HG02642 (cell line): ENCODE measurements at regions not wholly inside any gene's neighbourhood (a gene's known extent, or its start where the extent isn't known, plus 50 kb on each side); places are given as distances from the start of the nearest gene placed in this dataset.

Experiments used
- ATAC-seq: cut with Tn5 transposase; IDR thresholded peaks from one replicate; pipeline ENCODE4 v1.9.1; 2021; ENCODE audit warnings: mild to moderate bottlenecking; ENCODE audit not compliant: unreplicated experiment, poor library complexity

- ATAC-seq: no peak
Measured at GRCh38 chr13:73972545-73972944, 161.7 kb downstream of the KLF12 start.

GRCh38 chr13:73971481-73971880 lies 162.7 kb downstream of the KLF12 start:
- no peak for ATAC-seq

GRCh38 chr13:73970421-73971055 lies 163.7 kb downstream of the KLF12 start:
- ATAC-seq: no peak

- ATAC-seq: peak; percentile 99
Measured at GRCh38 chr13:73967397-73968165, 166.6 kb downstream of the KLF12 start.

GRCh38 chr13:73966331-73966730 lies 167.9 kb downstream of the KLF12 start:
- no peak for ATAC-seq

- ATAC-seq: no peak
Measured at GRCh38 chr13:73962284-73962683, 171.9 kb downstream of the KLF12 start.

- peak; percentile 62 for ATAC-seq
Measured at GRCh38 chr13:73961181-73961580, 173.0 kb downstream of the KLF12 start.

GRCh38 chr13:73960474-73960873 lies 173.7 kb downstream of the KLF12 start:
- ATAC-seq: peak; percentile 52

- no peak for ATAC-seq
Measured at GRCh38 chr13:73958657-73959397, 175.4 kb downstream of the KLF12 start.

- ATAC-seq: no peak
Measured at GRCh38 chr13:73957889-73958288, 176.3 kb downstream of the KLF12 start.

GRCh38 chr13:73956795-73957408 lies 177.3 kb downstream of the KLF12 start:
- ATAC-seq: no peak

- ATAC-seq: no peak
Measured at GRCh38 chr13:73955977-73956500, 178.2 kb downstream of the KLF12 start.

GRCh38 chr13:73954808-73955207 lies 179.4 kb downstream of the KLF12 start:
- ATAC-seq: peak; percentile 81

- ATAC-seq: no peak
Measured at GRCh38 chr13:73952648-73953047, 181.6 kb downstream of the KLF12 start.

- ATAC-seq: peak; percentile 59
Measured at GRCh38 chr13:73948848-73949529, 185.2 kb downstream of the KLF12 start.

GRCh38 chr13:73945871-73946270 lies 188.3 kb downstream of the KLF12 start:
- ATAC-seq: no peak

GRCh38 chr13:73945382-73945781 lies 188.8 kb downstream of the KLF12 start:
- ATAC-seq: no peak

- no peak for ATAC-seq
Measured at GRCh38 chr13:73943965-73944233, 190.3 kb downstream of the KLF12 start.

- ATAC-seq: no peak
Measured at GRCh38 chr13:73943137-73943964, 190.9 kb downstream of the KLF12 start.
